Activated naive CD8-positive, alpha-beta T cell treated with anti-CD3 and anti-CD28 coated beads, Interleukin-2, amount 10 ng/mL, durations not matched to agents 7 days and 5 days (primary cell): ENCODE measurements at regions not wholly inside any gene's neighbourhood (a gene's known extent, or its start where the extent isn't known, plus 50 kb on each side); places are given as distances from the start of the nearest gene placed in this dataset.

Experiments used
- ATAC-seq: fragments of 150-1000 bp; cut with Tn5 transposase; one replicate; pipeline ENCODE4 v1.10.0; 2021; ENCODE audit warnings: low read depth, moderate library complexity
- POLR2A ChIA-PET: fragments of 350-600 bp; sonication (Branson Sonifier 250); formaldehyde crosslinking; loops from one replicate; lab custom pipeline; 2021; ENCODE audit warnings: antibody characterized with exemption; lab: Charles Lee
- DNase-seq: peaks from one replicate; pipeline ENCODE4 v3.0.0; 2021
- H3K27ac Mint-ChIP-seq: one replicate; pipeline ENCODE4 v1.8.0; 2022; ENCODE audit warnings: mild to moderate bottlenecking, mixed read lengths
- H3K27me3 Mint-ChIP-seq: one replicate; pipeline ENCODE4 v1.8.0; 2022; ENCODE audit warnings: mild to moderate bottlenecking, moderate library complexity, mixed read lengths
- H3K36me3 Mint-ChIP-seq: one replicate; pipeline ENCODE4 v1.8.0; 2021; ENCODE audit warnings: mild to moderate bottlenecking, mixed read lengths
- H3K4me1 Mint-ChIP-seq: one replicate; pipeline ENCODE4 v1.8.0; 2021; ENCODE audit warnings: mixed read lengths
- H3K4me3 Mint-ChIP-seq: one replicate; pipeline ENCODE4 v1.8.0; 2022; ENCODE audit warnings: mild to moderate bottlenecking, moderate library complexity, mixed read lengths
- H3K9me3 Mint-ChIP-seq: one replicate; pipeline ENCODE4 v1.8.0; 2021; ENCODE audit warnings: mixed read lengths

- no peak for ATAC-seq
- no peaks in the 10 kb centered on the region for H3K9me3 Mint-ChIP-seq
These were observed 72.7 kb upstream of the TENM3 start for GRCh38 chr4:182170417-182170935.

GRCh38 chr4:182174979-182175378 is 68.2 kb upstream of the TENM3 start:
- no peak for ATAC-seq
- no peak overlapping the region for H3K27ac Mint-ChIP-seq
- H3K36me3 Mint-ChIP-seq: no peaks in the 10 kb centered on the region
- H3K4me3 Mint-ChIP-seq: no peak overlapping the region
- no peak for DNase-seq
- no peaks in the 10 kb centered on the region for H3K4me1 Mint-ChIP-seq
- H3K9me3 Mint-ChIP-seq: no peaks in the 10 kb centered on the region
- peaks cover 4% of the 10 kb centered on the region for H3K27me3 Mint-ChIP-seq
- POLR2A ChIA-PET: no interaction called here

More at GRCh38 chr4:182170417-182170935, 72.7 kb upstream of the TENM3 start:
- Mint-ChIP-seq H3K27ac (no peak overlapping the region), H3K36me3 (no peaks in the 10 kb centered on the region), H3K4me3 (no peak overlapping the region), H3K4me1 (no peaks in the 10 kb centered on the region), H3K27me3 (peaks cover 4% of the 10 kb centered on the region)
- POLR2A ChIA-PET: no interaction called here
- no peak for DNase-seq

GRCh38 chr4:182175788-182176519 is 67.2 kb upstream of the TENM3 start:
- peaks cover 4% of the 10 kb centered on the region for H3K27me3 Mint-ChIP-seq
- ATAC-seq: no peak
- no peak overlapping the region for H3K27ac Mint-ChIP-seq
- no peaks in the 10 kb centered on the region for H3K36me3 Mint-ChIP-seq
- no peaks in the 10 kb centered on the region for H3K9me3 Mint-ChIP-seq
- H3K4me3 Mint-ChIP-seq: no peak overlapping the region
- no peak for DNase-seq
- H3K4me1 Mint-ChIP-seq: no peaks in the 10 kb centered on the region
- POLR2A ChIA-PET: no interaction called here

GRCh38 chr4:182177166-182177565 is 66.0 kb upstream of the TENM3 start:
- no peaks in the 10 kb centered on the region for H3K36me3 Mint-ChIP-seq
- DNase-seq: no peak
- H3K4me1 Mint-ChIP-seq: no peaks in the 10 kb centered on the region
- POLR2A ChIA-PET: no interaction called here
- ATAC-seq: no peak
- H3K27ac Mint-ChIP-seq: no peak overlapping the region
- no peaks in the 10 kb centered on the region for H3K27me3 Mint-ChIP-seq
- H3K4me3 Mint-ChIP-seq: no peak overlapping the region
- no peaks in the 10 kb centered on the region for H3K9me3 Mint-ChIP-seq

GRCh38 chr4:182179105-182179504 is 64.1 kb upstream of the TENM3 start:
- Mint-ChIP-seq H3K4me3 (no peak overlapping the region), H3K9me3 (no peaks in the 10 kb centered on the region), H3K27me3 (no peaks in the 10 kb centered on the region), H3K4me1 (no peaks in the 10 kb centered on the region), H3K36me3 (no peaks in the 10 kb centered on the region), H3K27ac (no peak overlapping the region)
- no peak for DNase-seq
- POLR2A ChIA-PET: no interaction called here
- ATAC-seq: no peak

- Mint-ChIP-seq H3K4me3 (no peak overlapping the region), H3K9me3 (no peaks in the 10 kb centered on the region), H3K27me3 (no peaks in the 10 kb centered on the region), H3K4me1 (no peaks in the 10 kb centered on the region), H3K27ac (no peak overlapping the region), H3K36me3 (no peaks in the 10 kb centered on the region)
- POLR2A ChIA-PET: no interaction called here
- no peak for DNase-seq
- no peak for ATAC-seq
These were observed 63.5 kb upstream of the TENM3 start for GRCh38 chr4:182179751-182180150.

- H3K4me1 Mint-ChIP-seq: no peaks in the 10 kb centered on the region
- DNase-seq (no peak), ATAC-seq (no peak)
- H3K4me3 Mint-ChIP-seq: no peak overlapping the region
- H3K27me3 Mint-ChIP-seq: no peaks in the 10 kb centered on the region
- no peaks in the 10 kb centered on the region for H3K9me3 Mint-ChIP-seq
- POLR2A ChIA-PET: no interaction called here
- H3K36me3 Mint-ChIP-seq: no peaks in the 10 kb centered on the region
- no peak overlapping the region for H3K27ac Mint-ChIP-seq
These were observed 57.7 kb upstream of the TENM3 start for GRCh38 chr4:182185491-182185890.

- no peak for ATAC-seq
- no peak overlapping the region for H3K27ac Mint-ChIP-seq
- H3K9me3 Mint-ChIP-seq: no peaks in the 10 kb centered on the region
- no peak overlapping the region for H3K4me3 Mint-ChIP-seq
- H3K4me1 Mint-ChIP-seq: no peaks in the 10 kb centered on the region
- no peak for DNase-seq
- no peaks in the 10 kb centered on the region for H3K36me3 Mint-ChIP-seq
- H3K27me3 Mint-ChIP-seq: no peaks in the 10 kb centered on the region
- POLR2A ChIA-PET: no interaction called here
These were observed 55.5 kb upstream of the TENM3 start for GRCh38 chr4:182187674-182188073.

GRCh38 chr4:182188622-182189021 is 54.6 kb upstream of the TENM3 start:
- ATAC-seq: no peak
- Mint-ChIP-seq H3K27ac (no peak overlapping the region), H3K27me3 (no peaks in the 10 kb centered on the region), H3K4me1 (no peaks in the 10 kb centered on the region), H3K4me3 (no peak overlapping the region), H3K36me3 (no peaks in the 10 kb centered on the region), H3K9me3 (no peaks in the 10 kb centered on the region)
- DNase-seq: no peak
- POLR2A ChIA-PET: no interaction called here

- no peaks in the 10 kb centered on the region for H3K27me3 Mint-ChIP-seq
- no peak for ATAC-seq
- H3K36me3 Mint-ChIP-seq: no peaks in the 10 kb centered on the region
These were observed 53.9 kb upstream of the TENM3 start for GRCh38 chr4:182189103-182189878.

GRCh38 chr4:182190306-182190705 is 52.9 kb upstream of the TENM3 start:
- POLR2A ChIA-PET: no interaction called here
- no peak for ATAC-seq

More at GRCh38 chr4:182189103-182189878, 53.9 kb upstream of the TENM3 start:
- H3K27ac Mint-ChIP-seq: no peak overlapping the region
- H3K9me3 Mint-ChIP-seq: no peaks in the 10 kb centered on the region
- no peak for DNase-seq
- no peaks in the 10 kb centered on the region for H3K4me1 Mint-ChIP-seq
- no peak overlapping the region for H3K4me3 Mint-ChIP-seq
- POLR2A ChIA-PET: no interaction called here

GRCh38 chr4:182192511-182193181 is 50.6 kb upstream of the TENM3 start:
- Mint-ChIP-seq H3K27me3 (no peaks in the 10 kb centered on the region), H3K36me3 (no peaks in the 10 kb centered on the region), H3K4me1 (no peaks in the 10 kb centered on the region), H3K4me3 (no peak overlapping the region), H3K27ac (no peak overlapping the region), H3K9me3 (no peaks in the 10 kb centered on the region)
- no peak for DNase-seq
- POLR2A ChIA-PET: no interaction called here
- ATAC-seq: no peak

More at GRCh38 chr4:182190306-182190705, 52.9 kb upstream of the TENM3 start:
- Mint-ChIP-seq H3K27ac (no peak overlapping the region), H3K4me3 (no peak overlapping the region), H3K4me1 (no peaks in the 10 kb centered on the region), H3K36me3 (no peaks in the 10 kb centered on the region), H3K9me3 (no peaks in the 10 kb centered on the region), H3K27me3 (no peaks in the 10 kb centered on the region)
- no peak for DNase-seq

GRCh38 chr4:182193311-182193710 is 49.9 kb upstream of the TENM3 start:
- Mint-ChIP-seq H3K36me3 (no peaks in the 10 kb centered on the region), H3K27ac (no peak overlapping the region), H3K4me1 (no peaks in the 10 kb centered on the region), H3K9me3 (no peaks in the 10 kb centered on the region), H3K4me3 (no peak overlapping the region), H3K27me3 (no peaks in the 10 kb centered on the region)
- ATAC-seq (no peak), DNase-seq (no peak)
- POLR2A ChIA-PET: no interaction called here
